Transverse colon (tissue), 3 donors: ENCODE measurements at regions not wholly inside any gene's neighbourhood (a gene's known extent, or its start where the extent isn't known, plus 50 kb on each side); places are given as distances from the start of the nearest gene placed in this dataset.

ENCODE experiments used
- CTCF ChIP-seq, 5 experiments: fragments of 200-600 bp in 3 of 5; fragments of 450-650 bp in 2 of 5; sonication (generic) in 3 of 5; IDR thresholded peaks; 1 replicate in 2 of 5; 2 replicates in 3 of 5; pipeline ENCODE4 v1.5.1; 2016 to 2017; ENCODE audit warnings: antibody characterized with exemption in 5 of 5, inconsistent platforms in 3 of 5, mild to moderate bottlenecking in 2 of 5, moderate library complexity in 1 of 5
- EP300 ChIP-seq: sonication (generic); formaldehyde crosslinking; IDR thresholded peaks from one replicate; pipeline ENCODE4 v1.6.1; 2017; ENCODE audit warnings: antibody characterized with exemption, low read depth

- TF ChIP-seq EP300, result no peak
- no peak for TF ChIP-seq CTCF (IDR thresholded peaks at IDR 0.05)
Observed at GRCh38 chr5:162502780-162503179, 435.2 kb downstream of the GABRG2 start.
